BLaER1 treated with 17β-estradiol and CSF1 and Interleukin-3, amounts not matched to agents 10 nM and 100 nM (cell line): ENCODE measurements at regions not wholly inside any gene's neighbourhood (a gene's known extent, or its start where the extent isn't known, plus 50 kb on each side); places are given as distances from the start of the nearest gene placed in this dataset.

Source experiments
- H3K27ac ChIP-seq, 11 experiments: shearing (Covaris generic); formaldehyde crosslinking; 2 replicates each; pipeline ENCODE4 v1.8.1; 2022
- H3K27me3 ChIP-seq, 11 experiments: shearing (Covaris generic); formaldehyde crosslinking; 2 replicates each; pipeline ENCODE4 v1.8.1; 2022
- H3K36me3 ChIP-seq, 11 experiments: shearing (Covaris generic); formaldehyde crosslinking; 2 replicates each; pipeline ENCODE4 v1.8.1; 2022
- H3K4me1 ChIP-seq, 10 experiments: shearing (Covaris generic); formaldehyde crosslinking; 2 replicates each; pipeline ENCODE4 v1.8.1; 2022
- H3K4me2 ChIP-seq, 11 experiments: shearing (Covaris generic); formaldehyde crosslinking; 2 replicates each; pipeline ENCODE4 v1.8.1; 2022
- H3K4me3 ChIP-seq, 10 experiments: shearing (Covaris generic); formaldehyde crosslinking; 2 replicates each; pipeline ENCODE4 v1.8.1; 2022
- H3K9ac ChIP-seq, 11 experiments: shearing (Covaris generic); formaldehyde crosslinking; 2 replicates each; pipeline ENCODE4 v1.8.1; 2022
- H3K9me3 ChIP-seq, 11 experiments: shearing (Covaris generic); formaldehyde crosslinking; replicated peaks in 1 of 11; 2 replicates each; pipeline ENCODE4 v1.8.1; 2022
- H4K20me1 ChIP-seq, 11 experiments: shearing (Covaris generic); formaldehyde crosslinking; 2 replicates each; pipeline ENCODE4 v1.8.1; 2022
- Cebpa-rat ChIP-seq, 11 experiments: shearing (Covaris generic); IDR thresholded peaks; 2 replicates each; pipeline ENCODE4 v1.8.1; 2022

DNA sequence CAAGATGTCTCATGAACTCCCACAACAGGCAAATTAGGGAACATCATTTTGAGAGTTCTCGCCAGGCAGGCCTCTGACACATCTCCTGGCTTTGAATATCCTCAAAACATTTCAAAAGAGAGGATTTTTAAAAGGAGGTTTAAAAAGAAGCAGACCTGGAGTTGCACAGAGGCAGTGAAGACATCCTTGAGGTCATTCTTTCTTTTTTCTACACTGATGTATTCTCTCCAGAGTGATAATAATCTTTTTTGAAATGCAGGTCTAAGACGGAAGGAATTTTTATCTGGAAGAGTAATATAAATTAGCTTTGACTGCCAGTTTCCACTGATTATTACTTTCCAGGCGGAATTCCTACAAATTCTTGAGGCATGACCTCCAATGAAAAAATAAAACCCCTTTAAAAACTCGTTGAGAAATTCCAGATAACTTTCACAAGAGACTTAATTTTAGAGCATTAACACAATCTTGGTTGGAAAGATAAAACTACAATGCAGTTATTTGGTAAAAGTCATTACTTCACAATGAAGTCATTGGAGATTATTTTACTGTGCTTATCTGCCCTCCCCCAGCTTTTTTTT, 125.0 kb downstream of the LYPLAL1 start:
- no peaks in the 10 kb centered on the region for H3K36me3 ChIP-seq
- no peak overlapping the region for H3K9ac ChIP-seq
- no peak overlapping the region for H3K4me3 ChIP-seq
- H4K20me1 ChIP-seq: no peaks in the 10 kb centered on the region
- H3K4me1 ChIP-seq: peaks cover 0 to 10% (median 0%) of the 10 kb centered on the region in 10 experiments; a peak in 2 of 20 replicates
- H3K27ac ChIP-seq: no peak overlapping the region
- no peak for TF ChIP-seq Cebpa-rat (IDR thresholded peaks at IDR 0.05)
- H3K4me2 ChIP-seq: no peak overlapping the region; a peak in 1 of 22 replicates
- H3K27me3 ChIP-seq: no peaks in the 10 kb centered on the region
- no peaks in the 10 kb centered on the region for H3K9me3 ChIP-seq

DNA sequence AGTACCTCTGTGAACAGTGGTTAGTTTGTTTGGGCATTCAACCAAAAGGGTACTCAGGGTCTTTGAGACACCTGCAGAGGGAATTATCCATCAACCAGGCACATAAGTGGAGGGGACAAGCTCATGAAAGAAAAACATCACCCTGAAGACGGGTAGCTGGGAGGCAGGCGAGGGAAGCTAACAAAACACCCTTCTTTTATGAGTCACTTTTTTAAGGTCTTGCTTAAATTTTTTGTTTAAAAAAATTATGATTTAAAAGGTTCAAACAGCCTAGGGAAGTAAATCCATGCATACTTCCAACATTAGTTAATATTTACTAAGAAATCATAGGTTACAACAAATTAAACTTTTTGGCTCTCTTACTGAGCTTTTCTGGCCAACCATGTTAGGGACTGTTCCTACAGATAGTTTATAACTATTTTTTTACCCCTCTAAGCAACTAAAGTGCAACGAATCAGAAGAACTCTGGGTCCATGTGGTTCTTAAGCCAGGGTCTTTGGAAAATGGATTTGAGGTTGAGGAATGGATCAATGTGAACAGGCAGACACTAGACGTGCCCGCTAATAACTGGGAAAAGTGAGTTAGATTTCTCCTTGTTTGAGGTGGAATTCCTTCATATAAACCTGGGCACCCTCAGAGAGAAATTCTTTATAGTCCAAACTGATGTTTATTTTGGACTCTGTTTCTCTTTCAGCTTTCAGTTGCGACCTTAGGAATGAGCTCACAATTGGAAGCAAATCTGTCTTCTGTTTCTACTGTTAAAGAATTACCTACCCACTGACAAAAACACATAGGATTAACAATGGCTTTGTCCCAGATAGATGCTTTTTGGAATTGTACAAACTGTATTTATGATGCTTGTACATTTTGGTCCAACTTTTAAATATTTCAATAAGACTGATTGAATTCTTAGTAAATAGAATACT, 123.0 kb downstream of the LYPLAL1 start:
- Histone ChIP-seq H4K20me1 (no peaks in the 10 kb centered on the region), H3K27me3 (no peaks in the 10 kb centered on the region), H3K4me1 (peaks cover 0 to 10% (median 0%) of the 10 kb centered on the region in 10 experiments; a peak in 2 of 20 replicates), H3K9me3 (no peaks in the 10 kb centered on the region), H3K4me3 (no peak overlapping the region), H3K4me2 (no peak overlapping the region), H3K9ac (no peak overlapping the region), H3K27ac (no peak overlapping the region), H3K36me3 (no peaks in the 10 kb centered on the region)
- no peak for TF ChIP-seq Cebpa-rat (IDR thresholded peaks at IDR 0.05)

DNA sequence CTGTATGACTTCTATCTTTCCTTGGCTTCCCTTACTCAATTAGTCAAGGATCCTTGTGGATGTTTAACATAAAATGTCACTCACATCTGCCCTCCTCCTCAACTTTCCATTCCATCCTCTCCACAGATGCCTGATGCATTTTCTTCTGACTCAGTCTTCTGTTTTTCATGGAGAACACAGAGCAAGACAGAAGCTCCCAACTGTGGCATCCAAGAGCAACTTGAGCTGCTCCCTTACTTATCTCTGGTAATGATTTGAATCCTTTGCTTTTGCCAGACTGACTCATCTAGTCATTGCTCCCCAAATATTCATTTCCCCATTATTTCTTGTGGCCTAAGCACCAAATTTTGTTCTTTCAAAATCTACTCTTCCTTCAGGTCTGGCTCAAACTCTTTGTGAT, 120.6 kb downstream of the LYPLAL1 start:
- H3K9me3 ChIP-seq: no peaks in the 10 kb centered on the region
- no peak overlapping the region for H3K4me3 ChIP-seq
- no peaks in the 10 kb centered on the region for H4K20me1 ChIP-seq
- TF ChIP-seq Cebpa-rat (IDR thresholded peaks at IDR 0.05): no peak
- no peak overlapping the region for H3K9ac ChIP-seq
- no peaks in the 10 kb centered on the region for H3K27me3 ChIP-seq
- H3K36me3 ChIP-seq: no peaks in the 10 kb centered on the region
- no peak overlapping the region for H3K27ac ChIP-seq
- no peak overlapping the region for H3K4me2 ChIP-seq
- peaks cover 0 to 10% (median 0%) of the 10 kb centered on the region in 10 experiments; a peak in 2 of 20 replicates for H3K4me1 ChIP-seq

DNA sequence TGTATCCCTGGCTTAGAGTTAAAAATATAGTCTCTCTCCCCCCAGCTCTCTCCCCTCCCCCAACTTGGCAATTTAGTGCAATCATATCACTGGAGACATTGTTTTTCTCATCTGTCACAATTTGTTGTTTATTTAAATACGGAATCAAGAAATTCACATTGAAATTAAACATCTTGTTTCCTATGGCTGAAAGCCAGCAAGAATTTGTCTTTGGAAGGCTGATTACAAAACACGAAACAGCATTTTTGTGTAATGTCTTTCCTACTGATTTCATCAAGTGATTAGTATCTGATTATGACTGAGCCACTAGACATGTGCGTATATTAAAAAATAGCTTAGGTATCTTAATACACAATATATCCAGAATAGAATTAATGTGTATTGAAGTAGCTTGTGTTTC, 119.7 kb downstream of the LYPLAL1 start:
- no peak overlapping the region for H3K9ac ChIP-seq
- no peaks in the 10 kb centered on the region for H3K9me3 ChIP-seq
- no peak overlapping the region for H3K4me2 ChIP-seq
- H4K20me1 ChIP-seq: no peaks in the 10 kb centered on the region
- no peak overlapping the region for H3K4me3 ChIP-seq
- peaks cover 0 to 6% (median 0%) of the 10 kb centered on the region in 10 experiments; a peak in 2 of 20 replicates for H3K4me1 ChIP-seq
- H3K27ac ChIP-seq: no peak overlapping the region
- TF ChIP-seq Cebpa-rat (IDR thresholded peaks at IDR 0.05): no peak
- H3K36me3 ChIP-seq: no peaks in the 10 kb centered on the region
- no peaks in the 10 kb centered on the region for H3K27me3 ChIP-seq

DNA sequence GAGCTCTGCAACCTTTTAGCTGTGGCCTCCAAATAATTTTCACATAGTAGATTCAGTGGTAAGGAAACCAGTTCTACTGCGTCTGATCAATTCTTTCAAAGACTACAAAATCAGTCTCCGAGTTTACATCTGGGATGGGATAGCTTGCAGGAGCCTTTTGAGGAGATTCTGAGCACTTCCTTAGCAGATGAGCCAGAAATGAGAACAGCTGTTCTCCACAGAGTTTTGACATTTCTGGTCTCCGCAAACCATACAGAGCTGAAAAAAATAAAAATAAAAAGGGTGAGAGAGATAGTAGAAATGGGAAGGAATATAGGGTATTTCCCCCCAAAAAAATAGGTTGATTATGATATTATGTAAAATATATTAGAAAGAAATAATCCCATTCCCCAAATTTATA, 119.3 kb downstream of the LYPLAL1 start:
- Histone ChIP-seq H3K9ac (no peak overlapping the region), H3K36me3 (no peaks in the 10 kb centered on the region), H3K4me1 (peaks cover 0 to 2% (median 0%) of the 10 kb centered on the region in 10 experiments; a peak in 2 of 20 replicates), H3K4me2 (no peak overlapping the region), H3K9me3 (peaks cover 0 to 3% (median 0%) of the 10 kb centered on the region in 11 experiments; a peak in 1 of 22 replicates), H3K4me3 (no peak overlapping the region), H4K20me1 (no peaks in the 10 kb centered on the region), H3K27me3 (no peaks in the 10 kb centered on the region), H3K27ac (no peak overlapping the region)
- no peak for TF ChIP-seq Cebpa-rat (IDR thresholded peaks at IDR 0.05)

DNA sequence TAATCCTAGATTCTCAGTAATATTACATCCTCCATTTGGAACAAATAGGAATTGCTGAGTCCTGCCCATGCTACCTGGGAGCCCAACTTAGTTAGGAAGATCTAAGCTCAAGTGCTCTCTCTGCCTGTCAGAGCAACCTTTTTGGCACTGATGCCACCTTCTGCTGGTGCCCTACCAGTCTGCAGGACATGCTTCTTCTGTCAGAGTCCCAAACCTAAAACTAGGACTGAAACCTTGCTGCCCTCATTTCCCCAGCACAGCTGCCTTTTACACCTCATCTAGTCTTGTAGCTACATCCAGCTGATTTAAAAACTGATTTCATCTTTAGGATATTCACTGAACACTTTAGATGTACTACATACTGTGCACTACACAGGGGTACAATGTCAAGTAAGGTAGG, 118.7 kb downstream of the LYPLAL1 start:
- no peak overlapping the region for H3K4me3 ChIP-seq
- H3K4me1 ChIP-seq: no peaks in the 10 kb centered on the region
- H3K36me3 ChIP-seq: no peaks in the 10 kb centered on the region
- no peaks in the 10 kb centered on the region for H3K27me3 ChIP-seq
- no peak overlapping the region for H3K4me2 ChIP-seq
- no peaks in the 10 kb centered on the region for H4K20me1 ChIP-seq
- no peak overlapping the region for H3K9ac ChIP-seq
- TF ChIP-seq Cebpa-rat (IDR thresholded peaks at IDR 0.05): no peak
- peaks cover 0 to 10% (median 0%) of the 10 kb centered on the region in 11 experiments; a peak in 4 of 22 replicates for H3K9me3 ChIP-seq
- H3K27ac ChIP-seq: no peak overlapping the region

DNA sequence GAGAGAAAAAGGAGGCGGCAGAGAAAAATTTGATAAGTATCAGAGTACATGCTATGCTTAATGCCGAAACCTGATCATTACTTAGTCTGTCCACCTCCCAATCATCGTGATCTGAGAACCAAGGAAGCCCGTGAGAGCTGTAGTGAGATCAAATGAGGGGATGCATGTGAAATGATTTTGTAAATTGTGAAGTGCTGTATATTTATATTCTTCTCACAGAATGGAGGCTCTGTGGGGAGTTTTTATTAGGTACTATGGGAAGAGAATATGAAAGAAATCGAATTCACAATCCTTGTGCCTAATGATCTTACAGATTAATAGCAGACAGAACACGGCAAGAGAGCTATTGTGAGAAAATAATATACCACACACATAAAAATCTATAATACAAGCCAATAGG, 115.5 kb downstream of the LYPLAL1 start:
- Histone ChIP-seq H4K20me1 (no peaks in the 10 kb centered on the region), H3K27ac (no peak overlapping the region), H3K27me3 (no peaks in the 10 kb centered on the region), H3K36me3 (no peaks in the 10 kb centered on the region), H3K4me2 (no peak overlapping the region), H3K4me1 (no peaks in the 10 kb centered on the region), H3K4me3 (no peak overlapping the region), H3K9me3 (peaks cover 0 to 16% (median 0%) of the 10 kb centered on the region in 11 experiments; a peak in 4 of 22 replicates), H3K9ac (no peak overlapping the region)
- no peak for TF ChIP-seq Cebpa-rat (IDR thresholded peaks at IDR 0.05)

DNA sequence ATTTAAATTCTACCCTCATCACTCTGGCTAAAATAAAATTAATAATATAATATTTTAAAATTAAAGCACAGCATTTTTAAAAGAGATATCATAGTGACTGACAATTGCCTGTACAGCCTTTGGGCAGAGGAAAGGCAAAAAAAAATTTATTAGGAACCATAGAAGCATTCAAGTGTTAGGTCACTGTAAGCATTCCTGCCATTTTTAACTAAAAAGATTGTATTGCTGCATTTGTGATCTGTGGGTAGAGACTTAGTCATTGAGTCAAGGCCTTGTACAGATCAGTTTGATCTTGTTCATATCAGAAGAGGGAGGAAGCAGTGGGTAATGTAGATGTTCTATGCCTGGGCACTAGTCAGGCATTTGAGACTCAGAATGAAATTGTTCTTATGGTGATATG, 109.9 kb downstream of the LYPLAL1 start:
- H3K27ac ChIP-seq: no peak overlapping the region
- peaks cover 0 to 30% (median 4%) of the 10 kb centered on the region in 11 experiments; a peak in 11 of 22 replicates for H3K9me3 ChIP-seq
- H3K27me3 ChIP-seq: no peaks in the 10 kb centered on the region
- no peak overlapping the region for H3K4me2 ChIP-seq
- H3K36me3 ChIP-seq: no peaks in the 10 kb centered on the region
- H3K4me1 ChIP-seq: no peaks in the 10 kb centered on the region
- no peaks in the 10 kb centered on the region for H4K20me1 ChIP-seq
- H3K9ac ChIP-seq: no peak overlapping the region
- no peak overlapping the region for H3K4me3 ChIP-seq
- TF ChIP-seq Cebpa-rat (IDR thresholded peaks at IDR 0.05): no peak

DNA sequence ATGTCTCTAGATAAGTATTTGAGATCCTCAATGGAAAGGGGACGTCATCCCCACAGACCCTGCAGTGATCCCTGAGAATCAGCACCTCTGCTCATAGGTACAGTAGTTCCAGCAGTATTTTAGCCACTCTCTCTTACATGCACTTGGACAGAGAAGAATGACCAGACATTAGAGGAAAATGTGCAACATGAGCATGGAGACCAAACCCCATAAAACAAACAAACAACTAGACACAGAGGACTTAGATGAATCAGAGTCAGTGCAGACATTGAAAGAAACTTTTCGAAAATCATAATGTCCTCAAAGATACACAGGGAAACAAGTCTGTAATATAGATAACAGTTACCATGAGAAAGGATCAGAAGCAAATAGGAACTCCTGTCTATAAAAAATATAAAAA, 108.2 kb downstream of the LYPLAL1 start:
- H3K4me2 ChIP-seq: no peak overlapping the region

More for the DNA sequence above, 108.2 kb downstream of the LYPLAL1 start:
- no peak overlapping the region for H3K9ac ChIP-seq
- 0 out of 20 replicates have a peak, but pooled peaks cover 0 to 7% (median 0%) of the 10 kb centered on the region in 10 experiments for H3K4me1 ChIP-seq
- no peaks in the 10 kb centered on the region for H3K36me3 ChIP-seq
- TF ChIP-seq Cebpa-rat (IDR thresholded peaks at IDR 0.05): no peak
- H3K27me3 ChIP-seq: no peaks in the 10 kb centered on the region
- peaks cover 0 to 14% (median 4%) of the 10 kb centered on the region in 11 experiments; a peak in 11 of 22 replicates for H3K9me3 ChIP-seq
- no peak overlapping the region for H3K27ac ChIP-seq
- H3K4me3 ChIP-seq: no peak overlapping the region
- H4K20me1 ChIP-seq: no peaks in the 10 kb centered on the region
